NCI-H748 (cell line): ENCODE measurements at regions not wholly inside any gene's neighbourhood (a gene's known extent, or its start where the extent isn't known, plus 50 kb on each side); places are given as distances from the start of the nearest gene placed in this dataset.

Experiments
- DNase-seq: peaks from one replicate; lab custom pipeline; 2025; ENCODE audit not compliant: unreplicated experiment; lab: John Stamatoyannopoulos, UW

- no peak for DNase-seq
These were observed 296.8 kb upstream of the SHH start for GRCh38 chr7:156109076-156109475.

- DNase-seq, result no peak
These were observed 295.7 kb upstream of the SHH start for GRCh38 chr7:156107957-156108356.

DNA sequence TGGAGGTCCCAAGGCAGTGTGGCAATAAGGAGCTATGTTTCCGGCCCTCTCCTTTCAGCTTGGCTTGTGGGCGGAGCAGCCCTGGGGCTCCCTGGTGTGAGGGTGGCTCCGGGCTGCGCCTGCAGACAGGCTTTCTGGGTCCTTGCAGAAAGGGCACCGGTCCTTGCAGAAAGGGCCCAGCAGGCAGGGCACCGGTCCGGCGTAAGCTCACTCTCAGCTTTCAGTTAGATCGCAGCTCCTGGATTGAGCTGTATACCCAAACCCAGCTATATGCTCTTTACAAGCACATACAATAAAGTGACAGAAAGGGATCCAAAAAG lies 293.8 kb upstream of the SHH start:
- no peak for DNase-seq

DNA sequence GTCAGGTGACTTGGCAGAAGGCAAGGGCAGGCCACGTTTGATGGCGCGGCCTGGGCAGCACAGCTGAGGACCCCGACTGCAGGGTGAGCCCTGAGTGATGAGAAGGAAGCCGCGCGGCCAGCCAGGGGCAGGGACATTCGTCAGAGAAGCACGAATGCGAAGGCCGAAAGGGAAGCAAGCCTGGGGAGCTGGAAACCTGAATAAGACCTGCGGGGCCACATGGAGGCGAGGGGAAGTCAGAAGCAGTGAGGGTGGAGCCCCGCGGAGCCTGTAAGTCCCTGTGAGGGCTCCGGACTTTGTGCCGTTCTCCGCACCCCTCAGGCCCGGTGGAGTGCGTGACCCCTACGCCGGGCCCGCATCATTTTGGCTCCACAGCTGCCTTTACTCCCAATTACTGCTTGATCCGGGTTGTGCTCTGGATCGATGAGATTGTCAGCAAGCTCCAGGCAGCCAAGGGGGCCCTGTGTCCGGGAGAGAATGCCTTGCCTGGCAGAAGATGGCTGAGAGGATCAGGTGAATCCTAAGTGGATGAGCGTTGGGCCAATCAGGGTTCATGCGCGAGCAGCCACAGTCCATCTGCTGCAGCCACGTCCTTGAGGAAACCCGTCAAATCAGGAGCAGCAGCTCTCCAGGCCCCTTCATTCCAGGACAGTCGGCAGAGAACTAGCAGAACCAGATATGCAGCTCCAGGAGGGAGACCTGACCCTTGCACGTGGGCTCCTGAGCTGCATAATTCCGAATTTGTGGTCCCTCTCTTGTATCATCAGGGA lies 293.3 kb upstream of the SHH start:
- no peak for DNase-seq

DNA sequence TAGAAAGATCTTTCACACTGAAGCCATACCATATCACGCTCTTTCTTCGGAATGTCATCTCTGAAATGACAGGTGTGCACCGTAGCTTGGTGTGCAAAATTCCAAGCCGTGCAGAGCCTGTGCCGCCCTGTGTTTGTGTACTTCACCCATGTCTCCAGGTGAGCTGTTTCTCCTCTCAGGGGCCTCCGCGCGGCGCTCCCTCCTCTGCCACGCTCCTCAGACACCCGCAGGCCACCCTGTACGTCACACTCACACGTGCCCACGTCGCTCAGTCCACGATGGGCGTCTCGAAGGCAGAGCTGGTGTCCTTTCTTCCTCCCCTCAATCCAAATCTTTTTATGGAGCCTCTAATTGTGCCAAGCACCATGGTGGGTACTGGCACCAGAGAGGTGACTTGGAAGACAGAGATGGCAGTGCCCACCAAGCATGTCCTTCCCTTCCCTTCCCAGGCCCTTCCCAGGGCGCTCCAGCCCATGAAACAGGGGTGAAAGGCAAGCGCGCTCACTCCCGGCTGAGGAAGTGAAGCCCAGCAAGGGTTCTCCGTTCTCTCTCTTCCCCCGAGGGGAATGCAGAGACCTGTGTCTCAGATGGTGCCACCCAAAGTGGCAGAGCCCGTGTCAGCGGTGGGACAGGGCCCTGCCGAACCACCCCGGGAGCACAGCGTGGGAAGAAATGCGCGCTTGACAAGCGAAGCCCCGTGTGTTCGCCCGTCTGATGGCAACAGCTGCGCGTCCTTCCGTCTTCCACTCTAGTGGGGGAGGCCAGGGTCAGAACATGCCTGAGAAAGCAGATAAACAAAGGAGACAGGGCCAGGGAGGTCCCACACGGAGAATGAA lies 292.5 kb upstream of the SHH start:
- no peak for DNase-seq

GRCh38 chr7:156102267-156102666 lies 290.0 kb upstream of the SHH start:
- no peak for DNase-seq

DNA sequence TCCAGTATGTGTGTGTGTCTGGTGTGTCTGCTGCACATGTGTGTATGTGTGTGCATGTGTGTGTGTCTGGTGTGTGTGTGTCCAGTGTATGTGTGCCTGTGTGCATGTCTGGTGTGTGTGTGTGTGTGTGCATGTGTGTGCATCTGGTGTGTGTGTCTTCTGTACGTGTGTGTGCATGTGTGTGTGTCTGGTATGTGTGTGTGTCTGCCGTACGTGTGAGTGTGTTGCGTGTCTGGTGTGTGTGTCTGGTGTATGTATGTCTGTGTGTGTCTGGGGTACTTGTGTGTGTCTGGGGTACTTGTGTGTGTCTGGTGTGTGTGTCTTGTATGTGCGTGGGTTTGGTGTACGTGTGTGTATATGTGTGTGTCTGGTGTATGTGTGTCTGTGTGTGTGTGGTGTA lies 289.1 kb upstream of the SHH start:
- DNase-seq, result no peak

GRCh38 chr7:156100086-156100485 lies 287.8 kb upstream of the SHH start:
- DNase-seq, result no peak

DNA sequence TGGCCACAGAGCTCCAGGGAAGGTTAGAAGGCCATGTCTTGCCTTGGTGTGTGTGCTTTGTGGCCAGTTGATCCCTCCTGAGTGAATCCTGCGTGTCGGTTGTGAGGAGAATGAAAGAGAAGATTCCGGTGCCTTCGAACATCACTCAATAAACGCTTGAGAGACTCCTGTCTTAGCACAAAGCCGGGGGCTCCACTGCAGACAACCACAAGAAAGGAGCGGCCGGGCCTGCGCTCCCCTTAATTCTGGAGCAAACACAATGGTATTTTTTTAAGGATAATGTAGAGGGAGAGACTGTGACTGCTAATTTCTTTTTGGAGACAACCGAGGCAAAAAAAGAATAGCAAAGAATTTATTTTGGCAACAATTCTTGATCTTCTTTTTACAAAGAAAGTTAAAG lies 286.8 kb upstream of the SHH start:
- no peak for DNase-seq

GRCh38 chr7:156096771-156097538 lies 284.7 kb upstream of the SHH start:
- no peak for DNase-seq

DNA sequence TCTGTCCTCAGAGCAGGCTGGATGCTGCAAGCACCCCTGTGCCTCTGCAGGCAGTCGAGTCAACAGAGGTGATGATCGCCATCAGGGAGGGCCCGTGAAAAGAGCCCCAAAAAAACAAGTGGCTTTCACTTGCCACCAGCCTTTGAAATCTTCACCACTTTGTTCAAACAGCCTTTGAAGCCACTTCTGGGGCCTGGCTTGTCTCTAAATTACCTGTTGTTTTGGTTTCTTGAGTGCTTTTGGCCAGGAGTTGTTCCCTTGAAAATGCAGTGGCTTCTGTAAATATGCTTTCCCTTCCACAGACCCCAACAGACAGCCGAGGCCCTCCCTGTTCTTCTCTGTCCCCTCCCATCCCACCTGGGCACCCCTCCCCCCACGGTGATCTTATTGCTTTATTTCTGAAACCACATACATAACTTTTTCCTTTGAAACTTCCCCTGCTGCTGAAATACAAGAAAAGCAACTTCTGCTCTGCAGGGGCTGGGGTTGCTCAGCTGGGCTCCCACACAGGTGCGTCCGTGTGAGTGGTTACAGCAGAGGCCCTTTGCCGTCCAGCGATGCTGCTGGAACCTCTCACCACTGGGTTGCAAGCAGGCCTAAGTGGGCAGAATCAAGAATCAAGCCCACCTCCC lies 283.8 kb upstream of the SHH start:
- DNase-seq, result no peak

DNA sequence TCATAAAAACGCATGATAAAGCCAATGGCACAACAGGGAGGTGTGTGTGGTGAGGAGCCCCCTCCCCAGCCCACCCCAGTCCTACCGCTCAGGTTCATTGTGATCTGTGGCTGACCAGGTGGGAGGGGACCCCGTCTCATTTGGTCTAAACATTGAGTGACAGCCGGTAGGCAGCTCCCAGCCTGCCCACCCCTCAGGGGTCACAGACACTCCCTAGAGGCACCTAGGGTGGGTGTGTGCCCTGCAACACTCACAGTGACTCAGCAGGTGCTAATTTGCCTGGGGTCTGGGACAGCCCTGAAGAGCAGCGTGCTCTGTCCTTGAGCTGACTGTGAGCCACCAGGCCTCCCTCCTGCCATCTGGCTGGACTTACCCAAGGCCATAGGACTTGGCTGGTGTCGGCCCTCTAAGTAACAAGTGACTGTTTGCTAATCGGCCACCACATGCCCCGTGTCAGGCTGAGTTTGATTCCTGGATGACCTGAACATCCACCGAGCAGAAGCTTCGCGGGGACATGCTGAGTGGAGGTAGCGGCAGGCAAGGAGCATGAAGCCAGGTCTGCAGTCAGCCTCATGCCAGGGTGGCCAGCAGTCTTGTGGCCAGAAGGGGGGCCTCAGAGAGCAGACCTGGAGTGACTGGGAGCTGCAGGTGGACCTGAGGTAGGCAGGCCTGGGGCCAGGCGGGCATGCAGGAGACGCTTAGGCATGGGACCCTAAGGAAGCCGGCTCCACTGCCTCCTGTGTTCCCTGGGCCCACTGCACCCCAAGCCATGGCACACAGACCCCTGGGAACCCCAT lies 282.3 kb upstream of the SHH start:
- DNase-seq, result no peak

DNA sequence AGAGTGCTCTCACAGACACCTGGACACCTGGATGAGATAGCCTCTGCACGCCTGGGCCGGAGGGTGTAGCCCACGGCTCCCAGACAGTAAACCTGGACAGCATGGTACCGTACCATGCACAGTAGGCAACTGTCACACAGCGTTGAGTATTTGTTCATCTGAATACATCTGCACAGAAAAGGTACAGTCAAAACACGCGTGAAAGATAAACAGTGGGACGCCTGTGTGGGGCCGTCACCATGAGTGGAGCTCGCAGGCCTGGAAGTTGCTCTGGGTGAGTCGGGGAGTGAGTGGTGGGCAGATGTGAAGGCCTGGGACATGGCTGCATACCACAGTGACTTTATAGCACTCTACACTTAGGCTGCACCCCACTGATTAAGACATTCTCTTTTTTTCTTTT lies 280.0 kb upstream of the SHH start:
- no peak for DNase-seq

GRCh38 chr7:156091519-156092080 lies 279.3 kb upstream of the SHH start:
- no peak for DNase-seq

GRCh38 chr7:156090988-156091387 lies 278.7 kb upstream of the SHH start:
- no peak for DNase-seq

DNA sequence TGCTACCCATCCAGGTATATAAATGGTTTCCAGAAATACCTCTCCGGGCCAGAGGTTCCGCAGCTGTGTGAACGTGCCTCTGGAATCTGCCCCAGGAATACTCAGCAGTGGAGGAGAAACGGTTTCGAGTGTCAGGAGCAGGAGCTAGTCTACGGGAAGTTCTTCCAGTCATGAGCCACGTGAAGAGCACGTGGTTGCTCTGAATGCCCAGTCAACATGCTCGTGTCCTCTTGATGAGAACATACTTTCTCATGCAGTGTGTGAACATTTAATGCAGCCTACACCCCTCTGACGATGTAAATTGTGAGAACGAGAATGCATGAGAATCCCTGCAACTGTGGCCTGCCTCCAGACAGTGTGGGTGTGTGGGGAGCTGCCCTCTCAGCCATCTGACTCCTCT lies 277.0 kb upstream of the SHH start:
- no peak for DNase-seq

GRCh38 chr7:156088115-156088514 lies 275.9 kb upstream of the SHH start:
- DNase-seq, result no peak

DNA sequence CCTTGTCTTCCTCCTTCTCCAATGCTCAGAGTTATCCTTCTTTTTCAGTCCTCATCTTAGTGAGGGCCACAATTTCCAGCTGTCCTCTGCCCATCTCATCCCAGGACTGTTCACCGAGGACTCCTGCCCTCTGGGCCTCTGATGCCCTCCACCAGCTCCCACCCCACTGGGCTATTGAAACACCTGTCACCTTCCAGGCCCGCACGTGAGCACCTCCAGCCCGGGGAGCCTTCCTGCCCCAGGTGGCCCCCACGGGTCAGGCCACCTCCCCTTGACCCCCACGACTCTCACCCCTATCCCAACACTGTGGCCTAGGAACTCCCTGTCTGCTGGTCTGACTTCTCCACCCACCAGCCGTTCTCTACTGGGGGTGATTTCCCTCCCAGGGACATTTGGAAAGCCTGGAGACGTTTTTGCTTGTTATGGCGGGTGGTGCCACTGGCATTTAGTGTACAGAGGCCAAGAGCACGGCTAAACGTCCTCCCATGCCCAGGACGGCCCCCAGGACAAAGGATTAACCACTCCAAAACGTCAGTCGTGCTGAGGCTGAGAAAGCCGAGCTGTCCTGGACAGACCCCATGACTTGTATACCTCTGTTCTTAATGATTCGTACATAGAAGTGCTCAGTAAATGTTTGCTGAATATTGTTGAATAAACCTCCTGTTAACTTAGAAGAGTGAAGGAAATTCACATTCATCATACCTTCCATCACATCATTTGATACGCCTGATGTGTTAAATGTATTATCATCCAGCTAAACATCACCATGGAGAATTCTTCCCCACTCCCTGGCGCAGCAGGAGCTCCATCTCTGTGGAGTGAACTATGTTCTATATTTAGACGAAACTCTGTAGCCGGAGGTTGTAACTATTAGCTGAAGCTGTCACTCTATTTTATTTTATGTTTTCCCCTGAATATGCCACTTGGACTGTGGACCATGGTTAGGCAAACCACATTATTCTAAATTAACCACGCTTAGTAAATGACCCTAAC lies 270.1 kb upstream of the SHH start:
- peak; percentile 60 for DNase-seq

GRCh38 chr7:156080596-156080995 lies 268.3 kb upstream of the SHH start:
- DNase-seq, result peak; percentile 61
